Ovary (tissue), 3 donors: ENCODE measurements at regions not wholly inside any gene's neighbourhood (a gene's known extent, or its start where the extent isn't known, plus 50 kb on each side); places are given as distances from the start of the nearest gene placed in this dataset.

Experiments used
- CTCF ChIP-seq, 3 donors: fragments of 450-650 bp in 2 of 3; fragments of 200-600 bp in 1 of 3; IDR thresholded peaks; one replicate each; pipeline versions ENCODE4 v1.5.1 to v1.8.0; 2016 to 2022; ENCODE audit warnings: antibody characterized with exemption in 3 of 3, mild to moderate bottlenecking in 1 of 3
- EP300 ChIP-seq: sonication (generic); formaldehyde crosslinking; IDR thresholded peaks from one replicate; pipeline ENCODE4 v1.6.1; 2017; ENCODE audit warnings: antibody characterized with exemption
- POLR2A ChIP-seq: fragments of 450-650 bp; IDR thresholded peaks from one replicate; pipeline ENCODE4 v1.6.1; 2017; ENCODE audit warnings: antibody characterized with exemption, mild to moderate bottlenecking, moderate library complexity
- donor health status: DM: no; HTN: no; CAD: no.

- TF ChIP-seq CTCF (IDR thresholded peaks at IDR 0.05) (no peak), POLR2A (no peak), EP300 (no peak)
Observed at GRCh38 chr9:135366104-135366503, 113.5 kb upstream of the PPP1R26 start.
